HCT116 (cell line): ENCODE measurements at regions not wholly inside any gene's neighbourhood (a gene's known extent, or its start where the extent isn't known, plus 50 kb on each side); places are given as distances from the start of the nearest gene placed in this dataset.

Experiments
- ATAC-seq: fragments of 200-7000 bp; cut with Tn5 transposase; 2 replicates; pipeline ENCODE4 v1.9.1; 2020; ENCODE audit warnings: mild to moderate bottlenecking, moderate library complexity
- BruUV-seq: library from RNA; stranded (reverse); fragments of 400-500 nt; replicated peaks from 2 replicates; lab custom pipeline; 2021; lab: Mats Ljungman, UMichigan
- CTCF ChIA-PET: fragments of 300-600 bp; sonication (Branson Sonifier 250); formaldehyde crosslinking; loops from one replicate; lab custom pipeline; 2021; ENCODE audit warnings: antibody characterized with exemption; lab: Charles Lee
- POLR2A ChIA-PET: fragments of 300-600, 350-600 bp; sonication (Branson Sonifier 250); formaldehyde crosslinking; loops from one replicate; lab custom pipeline; 2021; ENCODE audit warnings: antibody characterized with exemption; lab: Charles Lee
- RAD21 ChIA-PET, 2 experiments: fragments of 300-600 bp; sonication (Branson Sonifier 250); formaldehyde crosslinking; loops; one replicate each; lab custom pipeline; 2023; ENCODE audit warnings: low total read pairs in 2 of 2; ENCODE audit not compliant: uncharacterized antibody in 2 of 2, unreplicated experiment in 2 of 2, low non-redundant PET in 1 of 2; lab: Charles Lee
- DNase-seq: peaks from one replicate; pipeline ENCODE4 v3.0.0-alpha.2; 2010; ENCODE audit warnings: low read depth, low spot score
- H2AFZ ChIP-seq: fragments of 200-600 bp; shearing (Covaris generic), sonication (generic); 2 replicates; pipeline ENCODE4 v1.6.1; 2017; ENCODE audit warnings: low read depth, mixed run types, mixed read lengths, antibody characterized with exemption, low read length; ENCODE audit not compliant: poor library complexity, severe bottlenecking
- H3K27ac ChIP-seq: 2 replicates; pipeline ENCODE4 v1.5.1; 2012; ENCODE audit warnings: low read depth, low read length
- H3K27me3 ChIP-seq: fragments of 200-600 bp; sonication (generic); 2 replicates; pipeline ENCODE4 v1.6.1; 2016; ENCODE audit warnings: mixed run types, low read length, mixed read lengths; ENCODE audit not compliant: insufficient read depth
- H3K36me3 ChIP-seq, 2 experiments: fragments of 200-500 bp in 1 of 2; fragments of 200-600 bp in 1 of 2; sonication (Bioruptor generic) in 1 of 2; sonication (generic) in 1 of 2; 2 replicates each; pipeline versions ENCODE4 v1.5.1 to v1.6.1; 2014 to 2016; ENCODE audit warnings: low read length in 2 of 2, inconsistent platforms in 1 of 2, mixed read lengths in 1 of 2, mixed run types in 1 of 2; ENCODE audit not compliant: insufficient read depth in 2 of 2, control insufficient read depth in 1 of 2
- H3K4me1 ChIP-seq, 2 experiments: fragments of 200-600 bp in 1 of 2; sonication (generic) in 1 of 2; 2 replicates each; pipeline versions ENCODE4 v1.5.1 to v1.6.1; 2012 to 2017; ENCODE audit warnings: low read length in 2 of 2, inconsistent platforms in 1 of 2, mild to moderate bottlenecking in 1 of 2, mixed read lengths in 1 of 2, mixed run types in 1 of 2, moderate library complexity in 1 of 2; ENCODE audit not compliant: insufficient read depth in 2 of 2, control insufficient read depth in 1 of 2
- H3K4me2 ChIP-seq: fragments of 200-600 bp; sonication (generic); 2 replicates; pipeline ENCODE4 v1.6.1; 2017; ENCODE audit warnings: mixed run types, low read length, mixed read lengths
- H3K4me3 ChIP-seq, 2 experiments: fragments of 200-600 bp in 1 of 2; sonication (generic) in 1 of 2; replicated peaks in 1 of 2; 2 replicates each; pipeline ENCODE4 v1.5.1; 2011 to 2016; ENCODE audit warnings: low read length in 2 of 2, control low read depth in 1 of 2, low read depth in 1 of 2, mild to moderate bottlenecking in 1 of 2, mixed read lengths in 1 of 2, mixed run types in 1 of 2
- H3K79me2 ChIP-seq: fragments of 200-600 bp; sonication (generic); 2 replicates; pipeline ENCODE4 v1.6.1; 2017; ENCODE audit warnings: mild to moderate bottlenecking, mixed run types, low read length, moderate library complexity, mixed read lengths; ENCODE audit not compliant: insufficient read depth
- H3K9ac ChIP-seq: fragments of 200-600 bp; sonication (generic); 2 replicates; pipeline ENCODE4 v1.6.1; 2016; ENCODE audit warnings: low read length, mixed read lengths
- H3K9me2 ChIP-seq: fragments of 200-600 bp; sonication (generic), shearing (Covaris generic); 2 replicates; pipeline ENCODE4 v1.6.1; 2017; ENCODE audit warnings: mixed run types, mild to moderate bottlenecking, moderate library complexity; ENCODE audit not compliant: insufficient read depth
- H3K9me3 ChIP-seq, 2 experiments: fragments of 200-500 bp in 1 of 2; fragments of 200-600 bp in 1 of 2; sonication (Bioruptor generic) in 1 of 2; sonication (generic) in 1 of 2; 2 replicates each; pipeline ENCODE4 v1.6.1; 2014 to 2017; ENCODE audit warnings: low read length in 2 of 2, mixed read lengths in 2 of 2, inconsistent platforms in 1 of 2, low read depth in 1 of 2, mild to moderate bottlenecking in 1 of 2, mixed run types in 1 of 2, moderate library complexity in 1 of 2; ENCODE audit not compliant: control insufficient read depth in 1 of 2, insufficient read depth in 1 of 2
- H4K20me1 ChIP-seq: fragments of 200-600 bp; sonication (generic), shearing (Covaris generic); 2 replicates; pipeline ENCODE4 v1.6.1; 2017; ENCODE audit warnings: mixed run types, mild to moderate bottlenecking, moderate library complexity; ENCODE audit not compliant: insufficient read depth
- CBX3 ChIP-seq: IDR thresholded peaks from 2 replicates; pipeline ENCODE4 v1.6.1; 2012; ENCODE audit warnings: low read depth
- CEBPB ChIP-seq: IDR thresholded peaks from 2 replicates; pipeline ENCODE4 v1.6.1; 2012; ENCODE audit warnings: low read depth
- EGR1 ChIP-seq: IDR thresholded peaks from 2 replicates; pipeline ENCODE4 v1.6.1; 2012; ENCODE audit warnings: low read depth
- ELF1 ChIP-seq: IDR thresholded peaks from 2 replicates; pipeline ENCODE4 v1.6.1; 2012; ENCODE audit warnings: low read depth, borderline replicate concordance
- EZH2 ChIP-seq: fragments of 200-600 bp; sonication (generic); IDR thresholded peaks from 2 replicates; pipeline ENCODE4 v1.6.1; 2017; ENCODE audit warnings: antibody characterized with exemption, mixed run types
- FOSL1 ChIP-seq: IDR thresholded peaks from 2 replicates; pipeline ENCODE4 v1.6.1; 2012; ENCODE audit warnings: low read depth
- JUND ChIP-seq: IDR thresholded peaks from 2 replicates; pipeline ENCODE4 v1.6.1; 2012
- POLR2A ChIP-seq: IDR thresholded peaks from 2 replicates; pipeline ENCODE4 v1.7.0; 2011; ENCODE audit warnings: borderline replicate concordance; ENCODE audit not compliant: insufficient read depth, insufficient read length; ENCODE audit errors: extremely low read depth
- POLR2AphosphoS5 ChIP-seq: IDR thresholded peaks from 2 replicates; pipeline ENCODE4 v1.6.1; 2011; ENCODE audit warnings: mild to moderate bottlenecking, low read depth, low read length, moderate library complexity
- RAD21 ChIP-seq: IDR thresholded peaks from 2 replicates; pipeline ENCODE4 v1.6.1; 2012; ENCODE audit warnings: low read depth, mild to moderate bottlenecking
- SIN3A ChIP-seq: IDR thresholded peaks from 2 replicates; pipeline ENCODE4 v1.6.1; 2012; ENCODE audit warnings: low read depth
- SP1 ChIP-seq: IDR thresholded peaks from 2 replicates; pipeline ENCODE4 v1.6.1; 2012; ENCODE audit warnings: low read depth
- YY1 ChIP-seq: IDR thresholded peaks from 2 replicates; pipeline ENCODE4 v1.6.1; 2011; ENCODE audit warnings: low read length, low read depth, moderate library complexity, mild to moderate bottlenecking; ENCODE audit not compliant: insufficient replicate concordance; ENCODE audit errors: extremely low read depth
- ZFX ChIP-seq: fragments of 450-650 bp; IDR thresholded peaks from 2 replicates; pipeline ENCODE4 v1.6.1; 2017
- ZNF274 ChIP-seq: fragments of 200-500 bp; sonication (Bioruptor generic); IDR thresholded peaks from 2 replicates; pipeline ENCODE4 v1.6.1; 2014; ENCODE audit warnings: mild to moderate bottlenecking, low read depth, low read length, inconsistent platforms
- intact Hi-C: fragments of 100-400 bp; cut with micrococcal nuclease; formaldehyde crosslinking; loops from 2 replicates; pipeline ENCODE4 v1.10.0; 2022
- TF ChIP-seq, protein P1 (sequence below): IDR thresholded peaks from 2 replicates; pipeline ENCODE4 v1.6.1; 2012
- TF ChIP-seq, protein P2 (sequence below): IDR thresholded peaks from 2 replicates; pipeline ENCODE4 v1.6.1; 2011; ENCODE audit warnings: mild to moderate bottlenecking, low read length, moderate library complexity; ENCODE audit not compliant: insufficient replicate concordance; ENCODE audit errors: extremely low read depth
- TF ChIP-seq, protein P3 (sequence below): IDR thresholded peaks from 2 replicates; pipeline ENCODE4 v1.6.1; 2012
- TF ChIP-seq, protein P4 (sequence below), 3 experiments: fragments of 200-600 bp in 1 of 3; sonication (generic) in 1 of 3; IDR thresholded peaks in 2 of 3; conservative IDR thresholded peaks in 1 of 3; 2 replicates each; pipeline ENCODE4 v1.5.1; 2012 to 2017; ENCODE audit warnings: low read depth in 2 of 3, low read length in 2 of 3, antibody characterized with exemption in 1 of 3, borderline replicate concordance in 1 of 3, control low read depth in 1 of 3, mild to moderate bottlenecking in 1 of 3, mixed read lengths in 1 of 3, mixed run types in 1 of 3, moderate library complexity in 1 of 3; ENCODE audit not compliant: insufficient read depth in 1 of 3
- TF ChIP-seq, protein P5 (sequence below): IDR thresholded peaks from 2 replicates; pipeline ENCODE4 v1.6.1; 2012; ENCODE audit warnings: low read depth

DNA sequence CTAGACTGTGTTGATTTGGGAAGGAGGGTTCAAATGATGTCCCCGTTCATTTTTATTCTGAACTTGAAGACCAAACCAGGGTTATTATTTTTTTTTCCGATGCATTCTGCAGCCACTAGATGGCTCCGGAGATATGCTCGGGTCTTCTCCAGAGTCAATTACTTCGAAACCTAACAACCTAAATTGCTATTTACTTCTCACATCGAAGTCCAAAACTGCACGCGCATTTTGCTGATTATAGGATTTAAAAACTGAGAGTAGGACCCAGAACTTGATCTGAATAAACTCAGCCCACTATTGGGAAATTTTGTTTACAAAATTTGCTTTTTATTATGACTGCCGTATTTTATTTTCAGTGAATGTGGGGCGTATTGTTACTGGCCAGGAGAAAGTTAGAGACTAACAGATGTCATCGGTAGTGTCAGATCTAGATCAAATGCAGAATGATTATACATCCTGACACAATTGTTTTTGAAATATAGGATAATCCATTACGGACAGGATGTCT is 263.8 kb downstream of the HS3ST3A1 start:
- H3K79me2 ChIP-seq, result no peaks in the 10 kb centered on the region
- RAD21 ChIA-PET, result no interaction called here
- CTCF ChIA-PET, result interaction anchor here (0.6 to 1.3 kb wide), 4 partner anchors 260 to 1166 kb away, joined by 3 to 4 read pairs (median 4); partner anchors contain the start of gene HS3ST3B1
- no peaks in the 10 kb centered on the region for H3K9me2 ChIP-seq
- ATAC-seq, result peak; percentile 79
- H3K27me3 ChIP-seq, result no peaks in the 10 kb centered on the region
- POLR2A ChIA-PET, result no interaction called here
- H3K9ac ChIP-seq, result peak overlapping the region; percentile 25; the same call in 1 of the 2 replicates
- H3K36me3 ChIP-seq, result no peaks in the 10 kb centered on the region
- H3K9me3 ChIP-seq, result 0 out of 4 replicates have a peak, but pooled peaks cover 0 to 4% of the 10 kb centered on the region in 2 experiments
- peak overlapping the region; percentile 97 for H2AFZ ChIP-seq
- intact Hi-C loops, result loop anchor here (2.0 to 5.0 kb wide), 3 partner anchors 259 to 1589 kb away; no protein-coding TSS in a partner anchor
- peak overlapping the region; percentile 71 for H3K4me2 ChIP-seq
- peak; percentile 77 for TF ChIP-seq RAD21
- no peak for TF ChIP-seq CEBPB
- TF ChIP-seq SP1, result no peak
- no peak for TF ChIP-seq EZH2
- no peak for TF ChIP-seq ZNF274
- no peak for TF ChIP-seq ELF1
- no peak for TF ChIP-seq POLR2A
- no peak for TF ChIP-seq FOSL1
- TF ChIP-seq, protein P1, sequence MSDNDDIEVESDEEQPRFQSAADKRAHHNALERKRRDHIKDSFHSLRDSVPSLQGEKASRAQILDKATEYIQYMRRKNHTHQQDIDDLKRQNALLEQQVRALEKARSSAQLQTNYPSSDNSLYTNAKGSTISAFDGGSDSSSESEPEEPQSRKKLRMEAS, result peak; percentile 24; the same call in 1 of the 2 replicates
- no peak for TF ChIP-seq JUND
- TF ChIP-seq, protein P2, sequence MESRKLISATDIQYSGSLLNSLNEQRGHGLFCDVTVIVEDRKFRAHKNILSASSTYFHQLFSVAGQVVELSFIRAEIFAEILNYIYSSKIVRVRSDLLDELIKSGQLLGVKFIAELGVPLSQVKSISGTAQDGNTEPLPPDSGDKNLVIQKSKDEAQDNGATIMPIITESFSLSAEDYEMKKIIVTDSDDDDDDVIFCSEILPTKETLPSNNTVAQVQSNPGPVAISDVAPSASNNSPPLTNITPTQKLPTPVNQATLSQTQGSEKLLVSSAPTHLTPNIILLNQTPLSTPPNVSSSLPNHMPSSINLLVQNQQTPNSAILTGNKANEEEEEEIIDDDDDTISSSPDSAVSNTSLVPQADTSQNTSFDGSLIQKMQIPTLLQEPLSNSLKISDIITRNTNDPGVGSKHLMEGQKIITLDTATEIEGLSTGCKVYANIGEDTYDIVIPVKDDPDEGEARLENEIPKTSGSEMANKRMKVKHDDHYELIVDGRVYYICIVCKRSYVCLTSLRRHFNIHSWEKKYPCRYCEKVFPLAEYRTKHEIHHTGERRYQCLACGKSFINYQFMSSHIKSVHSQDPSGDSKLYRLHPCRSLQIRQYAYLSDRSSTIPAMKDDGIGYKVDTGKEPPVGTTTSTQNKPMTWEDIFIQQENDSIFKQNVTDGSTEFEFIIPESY, result no peak
- TF ChIP-seq, protein P3, sequence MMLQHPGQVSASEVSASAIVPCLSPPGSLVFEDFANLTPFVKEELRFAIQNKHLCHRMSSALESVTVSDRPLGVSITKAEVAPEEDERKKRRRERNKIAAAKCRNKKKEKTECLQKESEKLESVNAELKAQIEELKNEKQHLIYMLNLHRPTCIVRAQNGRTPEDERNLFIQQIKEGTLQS, result no peak
- no peak for TF ChIP-seq CBX3
- TF ChIP-seq EGR1, result no peak
- no peak for TF ChIP-seq SIN3A
- TF ChIP-seq, protein P4, sequence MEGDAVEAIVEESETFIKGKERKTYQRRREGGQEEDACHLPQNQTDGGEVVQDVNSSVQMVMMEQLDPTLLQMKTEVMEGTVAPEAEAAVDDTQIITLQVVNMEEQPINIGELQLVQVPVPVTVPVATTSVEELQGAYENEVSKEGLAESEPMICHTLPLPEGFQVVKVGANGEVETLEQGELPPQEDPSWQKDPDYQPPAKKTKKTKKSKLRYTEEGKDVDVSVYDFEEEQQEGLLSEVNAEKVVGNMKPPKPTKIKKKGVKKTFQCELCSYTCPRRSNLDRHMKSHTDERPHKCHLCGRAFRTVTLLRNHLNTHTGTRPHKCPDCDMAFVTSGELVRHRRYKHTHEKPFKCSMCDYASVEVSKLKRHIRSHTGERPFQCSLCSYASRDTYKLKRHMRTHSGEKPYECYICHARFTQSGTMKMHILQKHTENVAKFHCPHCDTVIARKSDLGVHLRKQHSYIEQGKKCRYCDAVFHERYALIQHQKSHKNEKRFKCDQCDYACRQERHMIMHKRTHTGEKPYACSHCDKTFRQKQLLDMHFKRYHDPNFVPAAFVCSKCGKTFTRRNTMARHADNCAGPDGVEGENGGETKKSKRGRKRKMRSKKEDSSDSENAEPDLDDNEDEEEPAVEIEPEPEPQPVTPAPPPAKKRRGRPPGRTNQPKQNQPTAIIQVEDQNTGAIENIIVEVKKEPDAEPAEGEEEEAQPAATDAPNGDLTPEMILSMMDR (IDR thresholded peaks at IDR 0.05 in 2 of 3, conservative IDR thresholded peaks at IDR 0.05 in 1 of 3; ENCODE audit: borderline replicate concordance in 1 of 3, insufficient read depth in 1 of 3, low read depth in 2 of 3, low read length in 2 of 3), result peak; percentile 58 to 82 (median 72); a peak in 5 of 6 replicates
- TF ChIP-seq, protein P5, sequence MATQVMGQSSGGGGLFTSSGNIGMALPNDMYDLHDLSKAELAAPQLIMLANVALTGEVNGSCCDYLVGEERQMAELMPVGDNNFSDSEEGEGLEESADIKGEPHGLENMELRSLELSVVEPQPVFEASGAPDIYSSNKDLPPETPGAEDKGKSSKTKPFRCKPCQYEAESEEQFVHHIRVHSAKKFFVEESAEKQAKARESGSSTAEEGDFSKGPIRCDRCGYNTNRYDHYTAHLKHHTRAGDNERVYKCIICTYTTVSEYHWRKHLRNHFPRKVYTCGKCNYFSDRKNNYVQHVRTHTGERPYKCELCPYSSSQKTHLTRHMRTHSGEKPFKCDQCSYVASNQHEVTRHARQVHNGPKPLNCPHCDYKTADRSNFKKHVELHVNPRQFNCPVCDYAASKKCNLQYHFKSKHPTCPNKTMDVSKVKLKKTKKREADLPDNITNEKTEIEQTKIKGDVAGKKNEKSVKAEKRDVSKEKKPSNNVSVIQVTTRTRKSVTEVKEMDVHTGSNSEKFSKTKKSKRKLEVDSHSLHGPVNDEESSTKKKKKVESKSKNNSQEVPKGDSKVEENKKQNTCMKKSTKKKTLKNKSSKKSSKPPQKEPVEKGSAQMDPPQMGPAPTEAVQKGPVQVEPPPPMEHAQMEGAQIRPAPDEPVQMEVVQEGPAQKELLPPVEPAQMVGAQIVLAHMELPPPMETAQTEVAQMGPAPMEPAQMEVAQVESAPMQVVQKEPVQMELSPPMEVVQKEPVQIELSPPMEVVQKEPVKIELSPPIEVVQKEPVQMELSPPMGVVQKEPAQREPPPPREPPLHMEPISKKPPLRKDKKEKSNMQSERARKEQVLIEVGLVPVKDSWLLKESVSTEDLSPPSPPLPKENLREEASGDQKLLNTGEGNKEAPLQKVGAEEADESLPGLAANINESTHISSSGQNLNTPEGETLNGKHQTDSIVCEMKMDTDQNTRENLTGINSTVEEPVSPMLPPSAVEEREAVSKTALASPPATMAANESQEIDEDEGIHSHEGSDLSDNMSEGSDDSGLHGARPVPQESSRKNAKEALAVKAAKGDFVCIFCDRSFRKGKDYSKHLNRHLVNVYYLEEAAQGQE, result no peak
- no peak for TF ChIP-seq POLR2AphosphoS5
- TF ChIP-seq ZFX, result no peak
- no peak for TF ChIP-seq YY1
- TF ChIP-seq, all 23 proteins: peak for 3
- Histone ChIP-seq H3K27ac (no peak overlapping the region), H3K4me3 (peak overlapping the region; percentile 35 to 50), H4K20me1 (no peaks in the 10 kb centered on the region), H3K4me1 (peaks cover 0 to 4% of the 10 kb centered on the region in 2 experiments; a peak in 1 of 4 replicates)
- no TSS peak for BruUV-seq
- DNase-seq, result peak; percentile 54
